Right ventricle myocardium inferior (tissue), 1 donor: ENCODE measurements at regions not wholly inside any gene's neighbourhood (a gene's known extent, or its start where the extent isn't known, plus 50 kb on each side); places are given as distances from the start of the nearest gene placed in this dataset.
A peak's percentile ranks its signal among the peaks of the same experiment; 100 is the strongest.

Experiments
- ATAC-seq: fragments of 200-7000 bp; cut with Tn5 transposase; one replicate; pipeline ENCODE4 v1.9.1; 2020; ENCODE audit warnings: mild to moderate bottlenecking, moderate library complexity
- DNase-seq: peaks from one replicate; pipeline ENCODE4 v3.0.0; 2021; ENCODE audit errors: missing footprints
- intact Hi-C: fragments of 100-400 bp; cut with DNase I; formaldehyde crosslinking; loops from one replicate; pipeline ENCODE4 v1.11.0; 2022
- donor health status: DM: no; HTN: yes; CAD: no; lungs with severe emphysema.

DNA sequence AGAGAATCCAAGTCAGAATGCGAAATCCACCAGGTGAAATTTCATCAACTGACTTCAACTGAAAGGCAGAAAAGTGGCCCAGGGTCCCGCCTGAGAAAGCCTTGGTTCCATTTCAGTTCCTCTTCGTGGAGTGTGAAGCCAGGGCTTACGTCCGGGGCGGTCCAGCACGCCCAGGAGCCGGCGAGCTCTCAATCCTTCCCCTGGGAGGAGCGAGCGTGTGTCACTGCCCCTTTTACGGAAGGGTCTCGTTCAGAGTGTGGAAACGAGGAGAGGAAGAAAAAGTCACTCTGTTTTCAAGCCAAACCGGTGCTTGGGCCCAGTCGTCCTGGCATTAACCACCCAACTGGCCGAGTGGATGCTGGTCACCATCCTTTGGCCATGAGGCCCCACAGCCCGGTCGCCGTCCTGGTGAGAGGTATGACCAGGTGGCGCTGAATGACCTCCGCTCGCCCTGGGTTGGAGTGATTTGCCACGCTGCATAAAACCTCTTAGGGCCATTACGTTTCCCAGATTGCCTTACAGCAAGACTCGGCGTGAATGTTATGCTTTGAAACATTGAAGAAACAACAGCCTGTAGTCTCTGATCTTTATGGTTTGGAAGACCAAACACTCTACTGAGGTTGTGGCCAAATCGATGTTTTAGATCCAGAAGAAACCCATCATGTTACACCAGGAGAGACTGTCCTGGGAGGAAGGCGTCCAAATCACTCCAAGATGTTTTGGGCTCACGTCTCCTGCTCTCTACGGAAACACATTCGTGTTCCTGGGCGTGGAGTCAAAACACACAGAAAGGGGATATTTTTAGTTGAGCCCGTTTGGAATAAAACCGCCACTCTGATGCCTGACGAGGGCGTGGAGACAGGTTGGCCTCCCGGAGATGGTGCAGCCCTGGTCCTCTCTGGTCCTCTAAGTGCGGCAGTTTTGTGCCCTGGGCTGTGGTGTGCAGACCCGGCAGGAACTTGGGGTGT lies 93.6 kb upstream of the ACTRT2 start:
- DNase-seq (no peak), ATAC-seq (no peak)
- intact Hi-C loops = no loop called here

DNA sequence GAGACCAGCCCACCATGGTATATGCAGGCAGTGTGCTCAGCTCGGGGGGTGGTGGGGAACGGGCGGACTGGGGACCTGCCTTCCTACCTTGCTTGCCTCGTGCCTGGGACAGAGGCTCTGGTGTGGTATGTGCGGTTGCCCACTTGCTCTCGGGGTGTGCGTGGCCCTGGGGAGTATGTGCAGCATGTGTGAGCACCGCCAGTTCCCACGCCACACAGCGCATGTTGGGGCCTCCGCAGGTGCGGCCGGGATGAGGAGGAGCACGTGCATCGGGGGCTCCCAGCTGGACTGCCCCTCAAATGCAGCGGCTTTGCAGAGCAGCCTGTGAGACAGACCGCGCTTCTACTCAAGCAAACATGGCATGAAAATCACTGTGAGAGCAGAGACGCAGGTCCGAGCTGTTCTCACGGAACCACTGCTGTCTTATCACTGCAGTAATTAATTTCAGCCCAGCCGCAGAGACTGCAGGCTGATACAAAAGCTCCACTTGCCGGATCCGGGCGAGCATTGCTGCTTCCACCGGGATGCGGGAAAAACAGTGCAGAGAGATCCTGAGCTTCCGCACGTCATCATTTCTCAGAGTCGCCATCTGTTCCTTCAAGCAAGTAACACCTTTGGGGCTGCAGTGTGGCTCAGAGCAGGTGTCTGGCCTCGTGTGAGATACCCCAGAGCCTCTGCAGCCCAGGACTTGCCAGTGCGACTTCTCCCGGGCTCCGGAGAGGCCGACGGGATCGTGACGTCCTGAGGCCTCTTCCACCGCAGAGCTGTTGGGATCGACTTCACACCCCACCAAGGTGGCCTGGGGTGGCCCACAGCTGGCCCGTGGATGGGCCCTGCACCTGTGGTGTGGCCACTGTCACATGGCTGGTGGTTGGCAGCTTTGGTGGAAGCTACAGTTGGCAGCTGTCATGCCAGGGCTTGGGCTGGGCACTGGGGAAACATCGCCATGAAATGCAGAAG lies 92.6 kb upstream of the ACTRT2 start:
- DNase-seq (no peak), ATAC-seq (no peak)
- intact Hi-C loops = no loop called here

DNA sequence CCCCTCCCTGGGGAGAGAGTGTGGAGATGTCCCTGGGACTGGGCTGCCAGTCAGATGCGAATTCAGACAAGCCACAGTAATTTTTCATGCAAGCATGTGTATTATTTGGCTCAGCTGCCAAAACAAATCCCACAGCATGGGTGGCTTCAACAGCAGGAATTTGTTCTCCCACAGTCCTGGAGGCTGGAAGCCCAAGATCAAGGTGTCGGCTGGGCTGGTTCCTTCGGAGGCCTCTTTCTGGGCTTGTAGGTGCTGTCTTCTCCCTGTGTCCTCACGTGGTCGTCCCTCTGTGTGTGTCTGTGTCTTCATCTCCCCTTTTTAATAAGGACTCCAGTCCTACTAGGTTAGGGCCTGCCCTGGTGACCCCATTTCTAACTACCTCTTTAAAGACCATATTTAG lies 91.9 kb upstream of the ACTRT2 start:
- peak; percentile 17 for DNase-seq
- intact Hi-C loops = no loop called here
- ATAC-seq = no peak

- ATAC-seq (no peak), DNase-seq (peak; percentile 40)
- intact Hi-C loops = no loop called here
Observed at GRCh38 chr1:2930016-2930815, 91.1 kb upstream of the ACTRT2 start.

DNA sequence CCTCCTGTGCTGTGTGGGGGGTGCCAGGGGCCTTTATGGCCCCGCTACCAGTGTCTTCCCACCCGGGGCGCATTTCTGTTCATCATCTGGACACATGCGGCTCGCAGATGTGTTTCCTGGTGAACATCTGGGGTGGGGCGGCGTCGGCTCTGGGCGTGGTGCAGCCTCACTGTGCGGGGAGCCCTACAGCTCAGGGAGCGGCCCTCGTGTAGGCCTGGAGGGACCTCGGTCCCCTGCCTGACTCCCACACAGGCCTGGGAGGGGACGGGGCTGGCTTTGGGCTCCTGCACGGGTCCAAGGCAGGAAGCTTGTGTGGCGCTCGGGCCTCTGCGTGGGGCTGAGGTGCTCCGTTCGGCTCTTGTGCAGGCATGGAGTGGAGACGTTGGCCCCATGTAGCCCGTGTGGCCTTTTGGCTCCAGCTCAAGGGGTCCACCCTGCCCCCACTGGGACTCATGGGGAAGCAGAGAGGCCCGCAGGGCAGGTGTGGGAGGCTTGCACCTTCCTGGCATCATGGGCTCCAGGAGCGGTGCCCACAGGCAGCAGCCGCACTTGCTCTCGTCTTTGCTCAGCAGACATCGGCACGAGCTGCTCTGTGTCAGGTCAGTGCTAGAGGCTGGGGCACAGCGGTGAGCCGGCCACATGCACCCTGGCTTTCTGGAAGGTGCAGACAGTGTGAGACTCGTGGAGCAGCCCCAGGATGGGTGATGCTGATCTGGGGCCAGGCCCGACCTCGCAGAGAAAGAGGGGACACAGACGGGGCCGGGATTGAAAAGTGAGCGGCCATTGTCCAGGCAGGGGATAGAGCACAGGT lies 90.1 kb upstream of the ACTRT2 start:
- no peak for ATAC-seq
- DNase-seq = peak; percentile 46
- intact Hi-C loops = no loop called here

DNA sequence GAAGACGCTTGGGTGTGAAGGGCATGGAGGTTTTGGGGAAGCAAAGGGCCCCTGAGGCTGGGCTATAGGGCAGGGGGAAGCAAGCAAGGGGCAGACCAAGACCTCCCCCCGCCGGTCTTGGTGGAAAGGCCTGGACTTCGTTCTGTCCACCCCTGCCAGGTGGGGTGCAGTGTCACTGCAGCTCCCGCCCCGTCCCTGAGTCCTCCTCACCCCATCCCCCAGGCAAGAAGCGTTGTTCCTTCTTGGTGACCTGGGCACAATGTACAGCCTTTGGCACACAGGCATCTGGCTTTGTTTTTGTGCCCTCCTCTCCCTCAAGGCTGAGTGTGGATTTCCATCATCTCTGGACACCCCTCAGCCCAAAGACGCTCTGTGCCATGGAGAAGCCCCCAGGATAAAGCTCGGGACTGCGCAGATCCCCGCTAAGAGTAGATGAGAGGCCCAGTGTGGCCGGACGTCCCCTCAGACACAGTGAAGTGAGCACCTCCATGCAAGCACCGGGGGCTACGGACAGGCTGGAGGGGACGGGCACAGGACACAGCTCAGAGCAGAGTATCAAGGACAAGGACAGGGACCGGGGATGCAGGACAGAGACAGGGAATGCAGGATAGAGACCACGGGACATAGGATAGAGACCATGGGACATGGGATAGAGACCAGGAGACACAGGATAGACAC lies 89.4 kb upstream of the ACTRT2 start:
- DNase-seq (peak; percentile 46), ATAC-seq (no peak)
- intact Hi-C loops = no loop called here

- ATAC-seq (no peak), DNase-seq (peak; percentile 65)
- intact Hi-C loops = no loop called here
Observed at GRCh38 chr1:2932671-2933350, 88.5 kb upstream of the ACTRT2 start.

GRCh38 chr1:2933431-2934155 lies 87.7 kb upstream of the ACTRT2 start:
- intact Hi-C loops = no loop called here
- DNase-seq = peak; percentile 21
- ATAC-seq = no peak

DNA sequence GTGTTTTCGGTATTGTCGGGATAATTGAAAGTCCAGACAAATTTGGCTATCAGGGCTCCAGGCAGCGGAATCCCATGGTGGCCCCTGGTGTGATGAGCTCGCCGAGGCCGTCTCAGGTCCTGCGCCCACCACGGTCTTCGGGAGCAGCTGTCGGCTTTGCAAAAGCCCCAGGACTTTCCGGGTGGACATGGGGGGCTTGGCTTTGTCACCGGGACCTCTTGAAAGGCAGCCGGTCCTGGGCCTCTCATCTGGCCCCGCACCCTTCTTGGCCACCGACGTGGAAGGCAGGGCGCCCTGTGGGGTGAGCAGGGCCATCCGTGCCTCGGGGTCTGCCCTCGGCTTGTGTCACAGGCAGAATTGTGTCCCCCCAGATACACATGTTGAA lies 87.1 kb upstream of the ACTRT2 start:
- intact Hi-C loops = no loop called here
- ATAC-seq = no peak
- DNase-seq = peak; percentile 5

- ATAC-seq = no peak
- peak; percentile 33 for DNase-seq
- intact Hi-C loops = no loop called here
Observed at GRCh38 chr1:2934642-2935081, 86.6 kb upstream of the ACTRT2 start.

- intact Hi-C loops = no loop called here
- DNase-seq (no peak), ATAC-seq (no peak)
Observed at GRCh38 chr1:2935184-2935583, 86.1 kb upstream of the ACTRT2 start.

DNA sequence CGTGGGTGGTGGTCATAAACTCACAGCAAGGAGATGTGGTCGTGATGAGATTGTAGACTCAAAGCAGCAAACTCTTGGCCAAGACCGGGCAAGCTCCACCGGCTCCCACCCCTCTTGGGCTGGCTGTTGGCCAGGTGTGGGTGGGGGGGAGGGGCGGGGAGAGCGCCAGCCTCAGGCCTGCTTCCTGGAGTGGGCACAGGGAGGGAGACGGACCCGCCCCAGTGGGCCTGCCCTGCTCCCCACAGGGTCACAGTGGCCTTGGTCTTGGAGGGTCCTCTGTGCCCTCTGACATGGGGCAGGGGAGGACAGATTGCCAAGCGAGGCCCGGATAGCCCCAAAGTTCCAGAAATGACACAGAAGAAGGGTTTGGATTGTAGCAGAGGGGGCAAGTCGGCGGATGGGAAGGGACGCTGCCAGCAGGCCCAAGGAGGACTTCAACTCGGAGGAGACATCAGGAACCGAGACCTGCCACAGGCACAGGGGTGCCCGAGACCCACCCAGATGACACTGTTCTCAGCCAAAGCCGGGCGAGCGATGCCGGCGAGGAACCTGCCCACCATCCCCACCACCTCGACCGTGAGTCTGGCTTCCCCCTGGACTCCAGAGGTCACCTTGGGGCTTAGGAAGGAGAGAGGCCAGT lies 85.4 kb upstream of the ACTRT2 start:
- peak; percentile 64 for DNase-seq
- intact Hi-C loops = no loop called here
- no peak for ATAC-seq

GRCh38 chr1:2936559-2937515 lies 84.4 kb upstream of the ACTRT2 start:
- ATAC-seq = no peak
- intact Hi-C loops = no loop called here
- DNase-seq = peak; percentile 37

DNA sequence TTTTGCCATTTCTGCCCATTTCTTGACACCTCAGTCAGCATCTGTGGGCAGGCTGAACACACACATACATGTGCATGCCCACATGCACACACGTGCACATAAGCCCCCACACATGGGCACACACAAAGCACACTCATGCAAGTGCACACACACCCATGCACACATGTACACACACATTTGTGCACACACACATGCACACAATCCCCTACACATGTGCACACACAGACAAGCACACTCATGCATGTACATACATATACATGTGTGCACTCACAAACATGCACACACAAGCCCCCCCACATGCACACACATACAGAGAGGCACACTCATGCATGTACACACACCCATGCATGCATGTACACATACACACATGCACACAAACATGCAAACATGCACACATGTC lies 83.5 kb upstream of the ACTRT2 start:
- DNase-seq (peak; percentile 6), ATAC-seq (no peak)
- intact Hi-C loops = no loop called here

GRCh38 chr1:2939041-2939552 lies 82.2 kb upstream of the ACTRT2 start:
- peak; percentile 53 for DNase-seq
- intact Hi-C loops = no loop called here

More at GRCh38 chr1:2939041-2939552, 82.2 kb upstream of the ACTRT2 start:
- no peak for ATAC-seq
